ENCODE measurements at regions not wholly inside any gene's neighbourhood (a gene's known extent, or its start where the extent isn't known, plus 50 kb on each side); places are given as distances from the start of the nearest gene placed in this dataset.

- no peaks in the 10 kb centered on the region for H3K4me1 ChIP-seq (ENCODE audit: control insufficient read depth in 2 of 2, insufficient read depth in 2 of 2, low read length in 2 of 2)
- ATAC-seq = no peak
- H3K36me3 ChIP-seq (ENCODE audit: control insufficient read depth in 2 of 3, insufficient read depth in 3 of 3, low read length in 3 of 3) = no peaks in the 10 kb centered on the region
- intact Hi-C loops (cut with micrococcal nuclease) = no loop called here
- Mint-ChIP-seq H3K27me3 (peaks cover 0 to 7% (median 0%) of the 10 kb centered on the region in 5 donors), H3K4me1 (no peaks in the 10 kb centered on the region), H3K9me3 (peaks cover 0 to 7% (median 0%) of the 10 kb centered on the region in 11 donors), H3K4me3 (no peak overlapping the region), H3K27ac (no peak overlapping the region), H3K36me3 (no peaks in the 10 kb centered on the region)
- H3K4me3 ChIP-seq (ENCODE audit: low read length) = no peak overlapping the region
- H3K27me3 ChIP-seq (ENCODE audit: control insufficient read depth in 2 of 2, insufficient read depth in 2 of 2, low read length in 2 of 2) = no peaks in the 10 kb centered on the region
- ChIA-PET POLR2A (no interaction called here), CTCF (no interaction called here)
- H3K27ac ChIP-seq (ENCODE audit: low read depth, low read length) = no peak overlapping the region
- DNase-seq = no peak
- no peaks in the 10 kb centered on the region for H3K9me3 ChIP-seq (ENCODE audit: control insufficient read depth in 2 of 3, low read length in 3 of 3)
Observed at GRCh38 chr11:127224276-127224675, 223.7 kb upstream of the KIRREL3 start.

DNA sequence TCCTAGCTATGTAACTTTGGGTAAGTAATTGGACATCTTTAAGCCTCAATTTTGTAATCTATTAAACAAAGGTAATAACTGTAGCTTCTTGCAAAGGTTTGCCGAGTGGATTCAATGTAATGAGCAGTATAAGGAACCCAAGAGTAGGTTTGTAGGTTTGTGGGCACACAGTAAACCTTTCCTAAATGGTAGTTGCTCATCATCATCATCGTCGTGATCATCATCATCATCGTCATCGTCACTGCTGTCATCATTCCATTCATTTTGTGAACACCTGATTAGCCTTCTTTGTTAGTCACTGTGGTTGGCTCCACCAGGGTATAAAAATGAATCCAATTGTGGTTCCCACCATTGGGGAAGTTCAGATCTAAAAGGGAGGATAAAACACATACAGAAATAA, 223.1 kb upstream of the KIRREL3 start:
- no peak for DNase-seq
- Mint-ChIP-seq H3K36me3 (no peaks in the 10 kb centered on the region), H3K27ac (no peak overlapping the region), H3K4me3 (no peak overlapping the region), H3K27me3 (peaks cover 0 to 5% (median 0%) of the 10 kb centered on the region in 5 donors), H3K9me3 (peaks cover 0 to 5% (median 0%) of the 10 kb centered on the region in 11 donors), H3K4me1 (no peaks in the 10 kb centered on the region)
- intact Hi-C loops (cut with micrococcal nuclease) = no loop called here
- no peaks in the 10 kb centered on the region for H3K27me3 ChIP-seq (ENCODE audit: control insufficient read depth in 2 of 2, insufficient read depth in 2 of 2, low read length in 2 of 2)
- H3K4me1 ChIP-seq (ENCODE audit: control insufficient read depth in 2 of 2, insufficient read depth in 2 of 2, low read length in 2 of 2) = no peaks in the 10 kb centered on the region
- H3K27ac ChIP-seq (ENCODE audit: low read depth, low read length) = no peak overlapping the region
- POLR2A ChIA-PET = no interaction called here
- no peaks in the 10 kb centered on the region for H3K9me3 ChIP-seq (ENCODE audit: control insufficient read depth in 2 of 3, low read length in 3 of 3)
- CTCF ChIA-PET = no interaction called here
- H3K36me3 ChIP-seq (ENCODE audit: control insufficient read depth in 2 of 3, insufficient read depth in 3 of 3, low read length in 3 of 3) = no peaks in the 10 kb centered on the region
- H3K4me3 ChIP-seq (ENCODE audit: low read length) = no peak overlapping the region
- no peak for ATAC-seq

GRCh38 chr11:127223026-127223425, 222.5 kb upstream of the KIRREL3 start:
- Mint-ChIP-seq H3K27me3 (peaks cover 0 to 5% (median 0%) of the 10 kb centered on the region in 5 donors), H3K4me3 (no peak overlapping the region), H3K36me3 (no peaks in the 10 kb centered on the region), H3K4me1 (no peaks in the 10 kb centered on the region), H3K27ac (no peak overlapping the region), H3K9me3 (peaks cover 0 to 5% (median 0%) of the 10 kb centered on the region in 11 donors)
- H3K27me3 ChIP-seq (ENCODE audit: control insufficient read depth in 2 of 2, insufficient read depth in 2 of 2, low read length in 2 of 2) = no peaks in the 10 kb centered on the region
- DNase-seq = no peak
- H3K4me3 ChIP-seq (ENCODE audit: low read length) = no peak overlapping the region
- ATAC-seq = no peak
- no peaks in the 10 kb centered on the region for H3K4me1 ChIP-seq (ENCODE audit: control insufficient read depth in 2 of 2, insufficient read depth in 2 of 2, low read length in 2 of 2)
- intact Hi-C loops (cut with micrococcal nuclease) = no loop called here
- CTCF ChIA-PET = no interaction called here
- POLR2A ChIA-PET = no interaction called here
- no peak overlapping the region for H3K27ac ChIP-seq (ENCODE audit: low read depth, low read length)
- H3K36me3 ChIP-seq (ENCODE audit: control insufficient read depth in 2 of 3, insufficient read depth in 3 of 3, low read length in 3 of 3) = no peaks in the 10 kb centered on the region
- H3K9me3 ChIP-seq (ENCODE audit: control insufficient read depth in 2 of 3, low read length in 3 of 3) = no peaks in the 10 kb centered on the region

DNA sequence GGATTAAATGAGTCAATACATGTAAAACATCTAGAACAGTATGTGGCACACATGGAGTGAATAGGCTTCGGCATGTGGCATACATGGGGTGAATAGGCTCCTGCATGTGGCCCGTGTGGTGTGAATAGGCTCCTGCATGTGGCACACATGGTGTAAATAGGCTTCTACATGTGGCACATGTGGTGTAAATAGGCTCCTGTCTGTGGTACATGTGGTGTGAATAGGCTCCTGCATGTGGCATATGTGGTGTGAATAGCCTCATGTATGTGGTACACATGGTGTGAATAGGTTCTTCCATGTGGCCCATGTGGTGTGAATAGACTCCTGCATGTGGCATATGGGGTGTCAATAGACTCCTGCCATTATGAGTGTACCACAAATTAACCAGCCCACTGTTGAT, 219.1 kb upstream of the KIRREL3 start:
- Mint-ChIP-seq H3K27ac (no peak overlapping the region), H3K4me1 (no peaks in the 10 kb centered on the region), H3K27me3 (peaks cover 0 to 11% (median 4%) of the 10 kb centered on the region in 5 donors), H3K36me3 (no peaks in the 10 kb centered on the region), H3K9me3 (peaks cover 0 to 5% (median 2%) of the 10 kb centered on the region in 11 donors), H3K4me3 (no peak overlapping the region)
- no peaks in the 10 kb centered on the region for H3K36me3 ChIP-seq (ENCODE audit: control insufficient read depth in 2 of 3, insufficient read depth in 3 of 3, low read length in 3 of 3)
- ATAC-seq (no peak), DNase-seq (no peak)
- H3K27me3 ChIP-seq (ENCODE audit: control insufficient read depth in 2 of 2, insufficient read depth in 2 of 2, low read length in 2 of 2) = no peaks in the 10 kb centered on the region
- H3K4me1 ChIP-seq (ENCODE audit: control insufficient read depth in 2 of 2, insufficient read depth in 2 of 2, low read length in 2 of 2) = no peaks in the 10 kb centered on the region
- H3K9me3 ChIP-seq (ENCODE audit: control insufficient read depth in 2 of 3, low read length in 3 of 3) = no peaks in the 10 kb centered on the region
- ChIA-PET POLR2A (no interaction called here), CTCF (no interaction called here)
- H3K27ac ChIP-seq (ENCODE audit: low read depth, low read length) = no peak overlapping the region
- H3K4me3 ChIP-seq (ENCODE audit: low read length) = no peak overlapping the region
- intact Hi-C loops (cut with micrococcal nuclease) = no loop called here

DNA sequence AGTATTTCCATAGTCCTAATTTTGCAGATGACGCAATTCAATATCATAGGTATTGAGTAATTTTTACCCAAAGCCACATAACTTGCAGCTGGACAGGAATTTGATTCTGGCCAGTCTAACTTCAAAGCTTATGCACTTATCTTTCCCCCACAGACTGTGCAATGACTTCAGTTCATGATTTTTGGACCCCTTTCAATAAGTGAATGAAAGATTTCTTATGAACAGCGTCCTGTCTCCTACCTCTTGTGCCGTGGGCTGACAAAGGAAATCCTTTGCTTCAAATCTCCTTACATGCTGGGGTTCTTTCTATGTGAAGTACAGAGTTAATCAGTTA, 217.7 kb upstream of the KIRREL3 start:
- Mint-ChIP-seq H3K9me3 (peaks cover 0 to 7% (median 0%) of the 10 kb centered on the region in 11 donors), H3K4me1 (no peaks in the 10 kb centered on the region), H3K27me3 (peaks cover 0 to 16% (median 4%) of the 10 kb centered on the region in 5 donors), H3K4me3 (no peak overlapping the region), H3K36me3 (no peaks in the 10 kb centered on the region), H3K27ac (no peak overlapping the region)
- intact Hi-C loops (cut with micrococcal nuclease) = no loop called here
- Histone ChIP-seq H3K4me3 (ENCODE audit: low read length) (no peak overlapping the region), H3K36me3 (ENCODE audit: control insufficient read depth in 2 of 3, insufficient read depth in 3 of 3, low read length in 3 of 3) (no peaks in the 10 kb centered on the region), H3K9me3 (ENCODE audit: control insufficient read depth in 2 of 3, low read length in 3 of 3) (no peaks in the 10 kb centered on the region), H3K27me3 (ENCODE audit: control insufficient read depth in 2 of 2, insufficient read depth in 2 of 2, low read length in 2 of 2) (no peaks in the 10 kb centered on the region), H3K27ac (ENCODE audit: low read depth, low read length) (no peak overlapping the region), H3K4me1 (ENCODE audit: control insufficient read depth in 2 of 2, insufficient read depth in 2 of 2, low read length in 2 of 2) (no peaks in the 10 kb centered on the region)
- DNase-seq (no peak), ATAC-seq (no peak)
- CTCF ChIA-PET = no interaction called here
- POLR2A ChIA-PET = no interaction called here

GRCh38 chr11:127217452-127218274, 217.1 kb upstream of the KIRREL3 start:
- Mint-ChIP-seq H3K9me3 (peaks cover 0 to 7% (median 0%) of the 10 kb centered on the region in 11 donors), H3K36me3 (no peaks in the 10 kb centered on the region), H3K27me3 (peaks cover 0 to 16% (median 4%) of the 10 kb centered on the region in 5 donors), H3K4me1 (no peaks in the 10 kb centered on the region), H3K4me3 (no peak overlapping the region), H3K27ac (no peak overlapping the region)
- no peak for DNase-seq
- CTCF ChIA-PET = no interaction called here
- Histone ChIP-seq H3K27me3 (ENCODE audit: control insufficient read depth in 2 of 2, insufficient read depth in 2 of 2, low read length in 2 of 2) (no peaks in the 10 kb centered on the region), H3K4me1 (ENCODE audit: control insufficient read depth in 2 of 2, insufficient read depth in 2 of 2, low read length in 2 of 2) (no peaks in the 10 kb centered on the region), H3K36me3 (ENCODE audit: control insufficient read depth in 2 of 3, insufficient read depth in 3 of 3, low read length in 3 of 3) (no peaks in the 10 kb centered on the region), H3K9me3 (ENCODE audit: control insufficient read depth in 2 of 3, low read length in 3 of 3) (no peaks in the 10 kb centered on the region), H3K27ac (ENCODE audit: low read depth, low read length) (no peak overlapping the region), H3K4me3 (ENCODE audit: low read length) (no peak overlapping the region)
- POLR2A ChIA-PET = no interaction called here
- intact Hi-C loops (cut with micrococcal nuclease) = no loop called here
- no peak for ATAC-seq

DNA sequence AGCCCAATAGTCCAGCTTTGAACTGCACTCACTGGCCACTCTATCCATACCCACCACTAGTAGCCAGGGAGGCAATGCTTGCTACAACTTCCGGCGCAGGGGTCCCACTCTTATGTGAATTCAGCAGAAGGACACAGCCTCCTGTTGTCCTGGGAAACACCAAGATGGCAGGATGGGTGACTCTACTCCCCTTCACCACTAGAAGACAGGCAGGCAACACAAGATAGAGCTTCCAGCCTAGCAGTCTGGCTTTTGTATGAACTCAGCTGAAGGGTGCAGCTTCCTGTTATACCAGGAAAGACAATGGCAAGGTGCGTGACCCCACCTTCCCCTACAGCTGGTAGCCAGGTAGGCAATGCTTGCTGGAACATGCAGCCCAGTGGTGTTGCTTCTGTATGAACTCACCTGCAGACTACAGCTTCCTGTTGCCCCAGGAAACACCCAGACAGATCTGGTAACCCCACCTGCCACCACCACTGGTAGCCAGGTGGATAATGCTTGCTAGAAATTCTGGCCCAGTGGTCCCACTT, 205.2 kb upstream of the KIRREL3 start:
- no peak for DNase-seq
- CTCF ChIA-PET = no interaction called here
- H3K9me3 Mint-ChIP-seq = peaks cover under 1 to 43% (median 10%) of the 10 kb centered on the region in 11 donors
- Histone ChIP-seq H3K36me3 (ENCODE audit: control insufficient read depth in 2 of 3, insufficient read depth in 3 of 3, low read length in 3 of 3) (no peaks in the 10 kb centered on the region), H3K4me1 (ENCODE audit: control insufficient read depth in 2 of 2, insufficient read depth in 2 of 2, low read length in 2 of 2) (no peaks in the 10 kb centered on the region), H3K9me3 (ENCODE audit: control insufficient read depth in 2 of 3, low read length in 3 of 3) (peaks cover 0 to 3% (median 0%) of the 10 kb centered on the region in 3 experiments), H3K27me3 (ENCODE audit: control insufficient read depth in 2 of 2, insufficient read depth in 2 of 2, low read length in 2 of 2) (no peaks in the 10 kb centered on the region), H3K4me3 (ENCODE audit: low read length) (no peak overlapping the region), H3K27ac (ENCODE audit: low read depth, low read length) (no peak overlapping the region)
- no peak for ATAC-seq
- H3K27me3 Mint-ChIP-seq = peaks cover 0 to 10% (median 0%) of the 10 kb centered on the region in 5 donors
- H3K36me3 Mint-ChIP-seq = no peaks in the 10 kb centered on the region
- H3K27ac Mint-ChIP-seq = no peak overlapping the region
- H3K4me3 Mint-ChIP-seq = no peak overlapping the region
- POLR2A ChIA-PET = no interaction called here
- H3K4me1 Mint-ChIP-seq = no peaks in the 10 kb centered on the region
- intact Hi-C loops (cut with micrococcal nuclease) = no loop called here

Data from naive thymus-derived CD4-positive, alpha-beta T cell (primary cell).